ENCODE measurements at regions not wholly inside any gene's neighbourhood (a gene's known extent, or its start where the extent isn't known, plus 50 kb on each side); places are given as distances from the start of the nearest gene placed in this dataset.

DNA sequence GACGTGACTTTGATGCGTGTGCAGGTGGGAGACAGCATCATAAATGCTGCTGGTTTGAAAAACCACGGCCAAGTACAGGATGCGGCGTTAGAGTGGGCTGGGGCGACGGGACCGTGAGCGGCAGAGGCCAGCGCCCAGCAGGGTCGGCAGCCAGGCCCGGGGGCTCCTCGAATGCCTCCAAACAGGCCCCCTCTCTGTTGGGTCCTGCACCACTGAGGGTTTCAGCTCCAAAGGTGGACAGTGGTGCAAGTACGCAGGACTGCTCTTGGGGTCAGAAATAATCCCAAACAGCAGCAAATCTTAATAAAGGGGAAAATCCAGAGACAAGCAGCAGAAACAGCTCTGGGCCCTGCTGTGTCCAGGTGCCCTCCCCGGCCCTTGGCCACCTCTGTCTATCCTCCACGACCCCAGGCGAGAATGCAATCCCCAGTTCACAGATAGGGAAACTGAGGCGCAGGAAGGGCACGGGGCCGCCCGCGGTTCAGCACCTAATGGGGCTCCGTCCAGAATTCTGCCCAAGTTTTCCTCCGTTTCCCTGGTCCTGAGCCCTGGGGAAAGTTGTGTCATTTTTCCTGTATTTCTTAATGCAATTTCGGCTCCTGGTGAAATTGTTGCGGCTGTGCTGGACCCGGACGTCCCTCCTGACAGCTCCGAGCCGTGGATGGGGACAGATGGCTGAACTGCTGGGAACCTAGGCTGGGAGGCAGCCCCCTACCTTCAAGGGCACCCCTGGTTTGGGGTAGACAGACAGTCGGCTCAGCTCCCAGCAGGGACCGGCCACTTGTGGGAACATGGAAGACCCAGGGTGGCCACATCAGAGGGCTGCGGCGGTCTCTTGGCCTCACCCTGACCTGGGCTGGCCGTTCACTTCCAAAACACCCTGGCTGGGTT lies 97.4 kb downstream of the FOXL3 start:
- DNase-seq = peak in 1 of 2 experiments; percentile 12

DNA sequence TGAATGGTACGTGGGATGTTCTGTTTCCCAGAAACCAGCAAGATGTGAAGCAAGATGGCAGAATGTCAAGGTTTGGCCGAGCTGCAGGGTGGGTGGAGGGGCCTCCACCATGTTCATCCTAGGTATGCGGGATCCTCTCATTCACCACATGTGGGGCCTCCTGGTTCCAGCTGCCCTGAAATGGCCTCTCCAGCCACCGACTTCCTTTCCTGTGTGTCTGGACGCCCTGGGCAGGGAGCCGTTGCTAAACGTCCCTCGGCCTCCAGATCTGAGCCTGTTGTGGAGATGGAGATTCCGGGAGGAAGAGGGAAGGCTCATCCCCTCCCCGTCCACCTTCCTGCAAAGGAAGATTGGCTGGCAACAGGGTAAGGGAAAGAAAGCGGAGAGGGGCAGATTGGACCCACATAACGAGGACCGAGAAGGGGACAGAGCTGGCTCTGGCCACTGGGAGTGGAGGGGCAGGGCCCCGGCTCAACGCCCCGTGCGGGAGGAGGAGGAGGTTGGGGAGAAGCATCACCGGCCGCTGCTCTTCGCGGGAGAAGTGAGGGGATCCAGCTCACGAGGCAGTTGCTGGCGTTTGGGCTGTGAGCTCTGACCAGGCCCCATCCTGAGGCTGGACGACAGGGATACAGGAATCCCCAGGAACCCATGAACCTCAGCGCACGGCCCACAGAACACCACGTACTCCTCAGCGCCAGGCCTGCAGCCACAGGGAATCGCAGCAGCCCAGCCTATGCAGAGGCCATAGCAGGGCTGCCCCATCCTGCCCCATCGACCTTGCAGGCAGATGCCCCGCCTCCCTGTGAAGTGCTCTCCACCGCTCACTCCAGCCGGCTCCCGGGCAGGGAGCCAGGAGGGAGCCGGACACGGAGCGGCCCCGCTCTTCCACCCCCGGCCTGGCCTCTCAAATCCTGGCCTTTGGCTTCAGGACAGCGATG lies 98.3 kb downstream of the FOXL3 start:
- no peak for DNase-seq

DNA sequence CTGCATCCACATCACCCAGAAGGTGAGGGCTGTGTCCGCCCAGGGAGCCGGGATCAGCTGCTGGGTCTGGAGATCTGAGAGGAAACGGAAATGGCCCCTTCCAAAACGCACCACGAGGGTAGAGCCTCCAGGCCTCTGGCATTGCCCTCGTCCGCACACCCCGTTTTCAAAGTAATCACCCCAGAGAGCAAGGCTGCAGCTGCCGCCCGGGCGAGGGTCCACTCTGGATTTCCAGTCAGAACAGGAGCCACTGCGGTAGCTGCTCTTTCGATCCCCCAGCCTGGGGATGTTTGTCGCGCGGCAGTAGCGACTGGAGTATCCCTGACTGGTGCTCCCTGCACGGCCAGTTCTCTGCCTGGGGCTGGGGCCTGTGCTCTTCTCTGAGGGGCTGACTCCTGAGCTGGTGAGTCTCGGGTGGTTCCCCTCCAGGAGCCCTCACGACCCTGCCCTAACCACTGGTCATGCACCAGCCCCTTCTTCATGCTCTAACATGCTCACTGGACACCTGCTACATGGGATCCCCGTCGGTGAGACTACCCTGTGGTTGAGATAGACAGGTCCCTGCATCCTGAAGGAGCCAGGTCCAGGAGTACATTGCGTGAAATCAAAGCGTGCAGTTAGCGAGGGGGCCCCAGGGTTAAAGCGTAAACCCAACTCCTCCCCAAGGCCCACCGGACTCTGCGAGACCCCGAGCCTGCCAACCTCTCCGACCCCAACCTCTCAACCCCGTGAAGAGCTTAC lies 99.2 kb downstream of the FOXL3 start:
- DNase-seq = no peak

DNA sequence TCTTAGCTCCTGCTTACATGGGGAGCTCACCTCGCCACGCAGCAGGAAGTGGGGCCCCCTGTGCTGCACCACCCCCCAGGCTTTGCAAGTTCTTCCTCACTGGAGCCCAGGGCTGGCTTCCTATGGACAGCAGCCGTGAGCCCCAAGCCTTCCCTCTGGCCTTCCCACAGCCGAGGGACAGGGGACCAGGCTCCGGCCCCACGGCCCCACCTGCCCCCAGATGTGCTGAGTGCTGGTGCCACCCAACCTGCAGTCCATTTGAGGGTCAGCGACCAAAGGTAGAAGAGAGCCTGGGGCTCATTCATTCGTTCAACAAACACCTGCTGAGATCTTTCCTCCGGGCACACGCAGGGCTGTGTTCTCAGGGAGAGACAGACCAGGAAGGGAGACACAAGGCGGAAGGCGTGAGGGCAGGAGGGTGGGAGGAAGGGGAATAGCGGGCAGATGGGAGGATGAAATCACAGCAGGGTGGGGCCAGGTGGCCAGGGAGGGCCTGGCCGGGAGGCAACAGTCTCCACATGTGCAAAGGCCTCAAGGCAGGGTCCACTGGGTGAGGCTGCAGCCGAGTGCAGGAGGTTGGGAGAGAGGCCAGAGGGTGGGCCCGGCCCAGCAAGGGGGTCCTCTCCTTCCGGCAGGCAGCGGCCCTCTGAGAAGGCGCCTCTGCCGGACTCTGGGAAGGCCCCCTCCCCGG lies 100.1 kb downstream of the FOXL3 start:
- DNase-seq = no peak

GRCh38 chr7:390761-391410 lies 100.9 kb downstream of the FOXL3 start:
- DNase-seq = no peak

GRCh38 chr7:391411-391951 lies 101.5 kb downstream of the FOXL3 start:
- DNase-seq = no peak

DNA sequence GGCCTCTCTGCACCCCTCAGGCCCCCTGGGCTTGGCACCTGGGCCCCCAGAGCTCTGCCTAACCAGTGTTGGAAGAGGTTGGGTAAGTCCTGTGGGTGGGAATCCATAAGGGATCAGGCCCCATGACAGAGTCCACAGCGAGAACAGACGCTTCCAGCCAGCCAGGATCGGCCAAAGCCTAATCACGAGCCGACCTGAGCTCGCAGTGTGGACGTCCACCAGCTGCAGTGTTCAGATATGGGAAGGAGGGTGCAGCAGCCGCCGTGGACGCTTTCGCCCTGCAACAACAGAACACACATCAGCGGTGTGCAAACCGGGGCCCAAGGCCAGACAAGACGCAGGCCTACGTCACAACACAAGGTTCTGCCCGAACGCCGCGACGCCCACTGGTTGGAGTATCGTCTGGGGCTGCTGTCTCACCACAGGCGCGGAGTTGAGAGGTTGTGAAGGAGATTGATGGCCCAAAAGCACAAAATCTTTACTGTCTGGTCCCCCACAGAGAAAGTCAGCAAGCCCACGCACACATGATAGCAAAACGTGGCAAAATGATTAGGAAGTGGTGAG lies 102.1 kb downstream of the FOXL3 start:
- DNase-seq = no peak

- no peak for DNase-seq
Measured at GRCh38 chr7:392822-393221, 102.9 kb downstream of the FOXL3 start.

DNA sequence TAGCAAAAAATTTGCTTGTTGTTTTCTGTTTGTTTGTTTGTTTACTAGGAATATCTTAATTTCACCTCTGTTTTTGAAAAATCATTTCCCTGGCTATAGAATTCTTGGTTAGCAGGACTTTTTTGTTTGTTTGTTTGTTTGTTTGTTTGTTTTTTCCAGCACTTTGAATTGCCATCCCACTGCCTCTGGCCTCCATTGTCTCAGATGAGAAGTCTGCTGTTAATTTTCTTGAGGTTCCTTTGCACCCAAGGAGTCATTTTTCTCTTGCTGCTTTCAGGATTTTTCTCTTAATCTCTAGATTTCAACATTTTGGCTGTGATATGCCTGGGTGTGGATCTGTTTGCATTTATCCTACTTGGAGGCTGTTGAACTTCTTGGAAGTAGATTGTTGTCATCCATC lies 105.7 kb downstream of the FOXL3 start:
- no peak for DNase-seq

- DNase-seq = no peak
Measured at GRCh38 chr7:398888-399287, 108.9 kb downstream of the FOXL3 start.

GRCh38 chr7:400901-401485 lies 111.0 kb downstream of the FOXL3 start:
- DNase-seq = no peak

GRCh38 chr7:401495-401894 lies 111.5 kb downstream of the FOXL3 start:
- DNase-seq = no peak

DNA sequence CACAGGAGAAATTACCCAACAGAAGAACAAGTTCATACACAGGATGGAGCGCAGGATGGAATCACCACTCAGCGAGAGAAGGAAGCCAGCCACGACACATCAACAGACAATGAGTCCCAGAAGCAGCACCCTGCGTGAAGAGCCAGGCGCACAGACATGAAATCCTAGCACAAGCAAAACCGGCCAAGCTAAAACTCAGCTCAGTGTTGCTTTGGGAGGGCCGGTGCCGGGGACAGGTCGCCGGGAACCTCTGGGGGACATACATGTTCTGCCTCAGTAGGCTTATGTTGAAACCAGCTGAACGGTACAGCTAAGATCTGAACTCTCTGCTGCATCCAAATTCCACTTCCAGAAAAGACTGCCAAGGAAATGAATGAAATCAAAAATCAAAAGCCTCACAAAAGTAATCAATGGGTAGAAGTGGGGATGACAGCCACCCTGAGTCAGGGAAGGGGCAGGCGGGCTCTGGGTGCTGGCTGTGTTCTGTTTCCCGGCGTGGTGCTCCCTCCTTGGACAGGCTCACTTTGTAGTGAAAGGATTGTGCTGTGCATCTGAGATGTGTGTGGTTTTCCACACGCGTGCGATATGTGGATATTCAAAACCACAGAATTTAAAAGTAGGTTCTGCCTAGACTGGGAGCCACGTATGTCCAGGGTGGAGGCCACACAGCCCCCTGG lies 114.7 kb downstream of the PDGFA start:
- no peak for DNase-seq

- DNase-seq = no peak
Measured at GRCh38 chr7:405489-406211, 114.0 kb downstream of the PDGFA start.

DNA sequence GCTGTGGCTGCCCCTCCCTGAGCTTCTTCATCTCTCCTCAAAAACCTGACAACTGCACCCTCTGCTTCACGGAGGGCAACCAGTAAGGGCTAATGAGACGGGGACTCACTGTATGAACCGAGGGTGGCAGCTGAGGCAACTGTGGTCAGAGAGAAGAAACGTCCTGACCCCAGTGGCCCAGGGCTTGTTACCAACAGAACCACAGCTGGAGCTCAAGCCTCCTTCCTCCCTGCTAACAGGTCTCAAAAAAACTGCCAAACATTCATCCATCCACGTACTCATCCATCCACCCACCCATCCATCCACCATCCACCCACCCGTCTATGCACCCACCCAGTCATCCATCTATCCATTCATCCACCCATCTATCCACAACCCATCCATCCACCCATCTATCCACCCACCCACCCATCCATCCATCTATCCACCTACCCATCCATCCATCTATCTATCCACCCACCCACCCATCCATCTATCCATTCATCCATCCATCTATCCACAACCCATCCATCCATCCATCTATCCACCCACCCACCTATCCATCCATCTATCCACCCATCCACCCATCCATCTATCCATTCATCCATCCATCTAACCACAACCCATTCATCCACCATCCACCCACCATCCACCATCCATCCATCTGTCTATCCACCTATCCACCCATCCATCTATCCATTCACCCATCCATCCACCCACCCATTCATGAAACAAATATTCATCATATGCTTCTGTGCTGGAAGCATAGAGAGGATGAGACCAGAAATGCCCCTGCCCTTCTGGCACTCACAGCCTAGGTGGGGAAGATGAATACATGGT lies 111.7 kb downstream of the PDGFA start:
- DNase-seq = no peak

- DNase-seq = no peak
Measured at GRCh38 chr7:408751-409311, 110.8 kb downstream of the PDGFA start.

GRCh38 chr7:409339-410281 lies 110.0 kb downstream of the PDGFA start:
- DNase-seq = no peak
